GM10266 (cell line): ENCODE measurements at regions not wholly inside any gene's neighbourhood (a gene's known extent, or its start where the extent isn't known, plus 50 kb on each side); places are given as distances from the start of the nearest gene placed in this dataset.

ENCODE experiments used
- DNase-seq: peaks from one replicate; pipeline ENCODE4 v3.0.0; 2012; ENCODE audit errors: extremely low spot score
- CTCF ChIP-seq: IDR thresholded peaks from 2 replicates; pipeline ENCODE4 v1.5.1; 2012; ENCODE audit warnings: mild to moderate bottlenecking, low read depth; ENCODE audit not compliant: control insufficient read depth, insufficient read depth; ENCODE audit errors: missing control alignments

- DNase-seq = no peak
- no peak for TF ChIP-seq CTCF
These were observed 114.5 kb downstream of the RXFP2 start for GRCh38 chr13:31853643-31854326.

GRCh38 chr13:31859571-31859970, 120.2 kb downstream of the RXFP2 start:
- no peak for TF ChIP-seq CTCF
- DNase-seq = no peak

GRCh38 chr13:31860002-31860401, 120.7 kb downstream of the RXFP2 start:
- no peak for DNase-seq
- no peak for TF ChIP-seq CTCF

GRCh38 chr13:31862828-31863227, 123.5 kb downstream of the RXFP2 start:
- no peak for DNase-seq
- TF ChIP-seq CTCF = no peak

- no peak for DNase-seq
- no peak for TF ChIP-seq CTCF
These were observed 125.0 kb downstream of the RXFP2 start for GRCh38 chr13:31864307-31864706.

GRCh38 chr13:31866099-31866498, 126.8 kb downstream of the RXFP2 start:
- TF ChIP-seq CTCF = no peak
- no peak for DNase-seq

GRCh38 chr13:31867709-31868108, 128.4 kb downstream of the RXFP2 start:
- no peak for TF ChIP-seq CTCF
- DNase-seq = no peak
